Ascending aorta (tissue), 2 donors: ENCODE measurements at regions not wholly inside any gene's neighbourhood (a gene's known extent, or its start where the extent isn't known, plus 50 kb on each side); places are given as distances from the start of the nearest gene placed in this dataset.
A peak's percentile ranks its signal among the peaks of the same experiment; 100 is the strongest.

Experiments used
- DNase-seq, 2 donors: peaks; one replicate each; pipeline ENCODE4 v3.0.0-alpha.2; 2019; ENCODE audit warnings: low spot score in 2 of 2
- H3K27ac ChIP-seq, 2 donors: fragments of 200-600 bp; sonication (generic); one replicate each; pipeline ENCODE4 v1.5.1; 2016 to 2017; ENCODE audit warnings: mild to moderate bottlenecking in 1 of 2
- H3K27me3 ChIP-seq: fragments of 200-600 bp; sonication (generic); one replicate; pipeline ENCODE4 v1.5.1; 2017
- H3K36me3 ChIP-seq, 2 donors: fragments of 200-600 bp; sonication (generic); one replicate each; pipeline ENCODE4 v1.5.1; 2016
- H3K4me1 ChIP-seq, 2 donors: fragments of 200-600 bp; sonication (generic); one replicate each; pipeline ENCODE4 v1.5.1; 2016 to 2017; ENCODE audit warnings: mild to moderate bottlenecking in 1 of 2
- H3K4me3 ChIP-seq, 2 donors: fragments of 200-600 bp; sonication (generic); one replicate each; pipeline ENCODE4 v1.5.1; 2016 to 2017; ENCODE audit warnings: mild to moderate bottlenecking in 1 of 2
- H3K9me3 ChIP-seq, 2 donors: fragments of 200-600 bp; sonication (generic); one replicate each; pipeline ENCODE4 v1.5.1; 2016
- intact Hi-C: fragments of 100-400 bp; cut with DNase I; formaldehyde crosslinking; loops from one replicate; pipeline ENCODE4 v1.15.1; 2023
- TF ChIP-seq, protein P1 (sequence below), 3 experiments: fragments of 200-600 bp in 2 of 3; fragments of 450-650 bp in 1 of 3; sonication (generic) in 2 of 3; IDR thresholded peaks; one replicate each; pipeline ENCODE4 v1.5.1; 2016 to 2019; ENCODE audit warnings: antibody characterized with exemption in 3 of 3, mild to moderate bottlenecking in 1 of 3, moderate library complexity in 1 of 3

DNA sequence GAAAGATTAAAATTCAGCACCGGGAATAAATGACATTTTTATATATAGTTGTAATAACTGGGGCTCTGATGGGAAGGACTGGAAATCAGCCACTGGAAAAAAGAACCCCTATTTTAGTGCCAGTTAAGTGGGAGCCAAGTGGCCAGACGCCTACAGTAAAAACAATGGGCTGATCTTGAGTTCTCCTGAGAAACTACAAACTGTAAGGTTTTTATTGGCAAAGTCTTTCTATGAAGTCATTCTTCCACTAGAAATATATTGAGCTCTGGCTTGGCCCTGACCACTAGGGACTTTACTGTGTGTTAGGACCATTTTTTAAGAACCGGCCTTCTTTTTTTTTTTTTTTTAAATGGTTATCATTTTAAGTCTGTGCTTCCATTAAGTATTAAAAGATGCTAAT, 79.6 kb downstream of the ZNF22 start:
- intact Hi-C loops, result no loop called here

DNA sequence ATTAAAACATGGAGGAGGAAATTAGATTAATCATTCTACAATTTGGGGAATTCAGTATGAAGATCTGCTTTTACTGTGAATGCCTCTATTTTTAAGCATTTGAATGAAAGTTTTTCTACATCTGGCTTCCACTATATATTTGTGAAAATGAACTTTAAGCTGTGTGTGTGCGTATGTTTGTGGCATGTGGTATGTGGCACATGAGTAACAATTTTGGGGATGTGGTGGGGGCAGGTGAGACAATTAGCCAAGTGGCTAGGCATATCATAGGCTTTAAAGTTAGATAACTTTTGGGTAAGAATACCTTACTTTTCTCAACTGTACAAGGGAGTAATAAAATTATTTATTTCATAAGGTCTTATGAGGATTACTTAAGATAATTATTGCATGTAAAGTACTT, 81.5 kb downstream of the ZNF22 start:
- no peaks in the 10 kb centered on the region for H3K36me3 ChIP-seq
- intact Hi-C loops, result no loop called here
- no peak overlapping the region for H3K4me3 ChIP-seq
- no peaks in the 10 kb centered on the region for H3K4me1 ChIP-seq
- no peaks in the 10 kb centered on the region for H3K27me3 ChIP-seq
- TF ChIP-seq, protein P1, sequence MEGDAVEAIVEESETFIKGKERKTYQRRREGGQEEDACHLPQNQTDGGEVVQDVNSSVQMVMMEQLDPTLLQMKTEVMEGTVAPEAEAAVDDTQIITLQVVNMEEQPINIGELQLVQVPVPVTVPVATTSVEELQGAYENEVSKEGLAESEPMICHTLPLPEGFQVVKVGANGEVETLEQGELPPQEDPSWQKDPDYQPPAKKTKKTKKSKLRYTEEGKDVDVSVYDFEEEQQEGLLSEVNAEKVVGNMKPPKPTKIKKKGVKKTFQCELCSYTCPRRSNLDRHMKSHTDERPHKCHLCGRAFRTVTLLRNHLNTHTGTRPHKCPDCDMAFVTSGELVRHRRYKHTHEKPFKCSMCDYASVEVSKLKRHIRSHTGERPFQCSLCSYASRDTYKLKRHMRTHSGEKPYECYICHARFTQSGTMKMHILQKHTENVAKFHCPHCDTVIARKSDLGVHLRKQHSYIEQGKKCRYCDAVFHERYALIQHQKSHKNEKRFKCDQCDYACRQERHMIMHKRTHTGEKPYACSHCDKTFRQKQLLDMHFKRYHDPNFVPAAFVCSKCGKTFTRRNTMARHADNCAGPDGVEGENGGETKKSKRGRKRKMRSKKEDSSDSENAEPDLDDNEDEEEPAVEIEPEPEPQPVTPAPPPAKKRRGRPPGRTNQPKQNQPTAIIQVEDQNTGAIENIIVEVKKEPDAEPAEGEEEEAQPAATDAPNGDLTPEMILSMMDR (IDR thresholded peaks at IDR 0.05), result no peak
- no peak overlapping the region for H3K27ac ChIP-seq
- peaks cover 5 to 13% of the 10 kb centered on the region in 2 donors for H3K9me3 ChIP-seq
- DNase-seq, result no peak

More for the DNA sequence above, 79.6 kb downstream of the ZNF22 start:
- no peak overlapping the region for H3K4me3 ChIP-seq
- no peaks in the 10 kb centered on the region for H3K27me3 ChIP-seq
- peaks cover 0 to 4% of the 10 kb centered on the region in 2 donors for H3K4me1 ChIP-seq
- H3K9me3 ChIP-seq, result peaks cover 0 to 1% of the 10 kb centered on the region in 2 donors
- H3K36me3 ChIP-seq, result no peaks in the 10 kb centered on the region
- TF ChIP-seq, protein P1 (IDR thresholded peaks at IDR 0.05), result peak in 1 of 3 experiments; percentile 30
- no peak overlapping the region for H3K27ac ChIP-seq
- DNase-seq, result no peak

DNA sequence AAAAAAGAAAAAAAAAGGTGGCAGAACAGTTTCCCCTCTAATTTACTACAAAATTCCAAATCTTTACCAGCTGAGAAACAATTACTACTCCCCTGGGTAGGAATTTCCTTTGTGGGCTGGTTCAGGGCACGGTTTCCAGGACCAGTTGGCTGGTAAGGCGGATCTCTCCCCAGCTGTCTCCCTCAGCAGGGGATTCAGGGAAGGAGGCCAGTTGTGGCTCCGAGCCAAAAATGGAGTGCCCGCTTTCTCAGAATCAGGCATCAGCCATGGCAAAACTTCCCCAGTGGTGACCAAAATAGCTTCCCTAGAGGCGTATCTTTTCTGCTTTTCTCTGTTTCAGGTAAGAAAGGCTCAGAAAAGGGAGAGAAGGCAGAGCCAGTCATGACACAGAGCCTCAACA, 91.2 kb downstream of the ZNF22 start:
- intact Hi-C loops, result no loop called here
- no peak for DNase-seq
- H3K4me3 ChIP-seq, result no peak overlapping the region
- H3K36me3 ChIP-seq, result no peaks in the 10 kb centered on the region
- no peaks in the 10 kb centered on the region for H3K27me3 ChIP-seq
- TF ChIP-seq, protein P1 (IDR thresholded peaks at IDR 0.05), result no peak
- H3K4me1 ChIP-seq, result no peaks in the 10 kb centered on the region
- H3K27ac ChIP-seq, result no peak overlapping the region
- no peaks in the 10 kb centered on the region for H3K9me3 ChIP-seq

DNA sequence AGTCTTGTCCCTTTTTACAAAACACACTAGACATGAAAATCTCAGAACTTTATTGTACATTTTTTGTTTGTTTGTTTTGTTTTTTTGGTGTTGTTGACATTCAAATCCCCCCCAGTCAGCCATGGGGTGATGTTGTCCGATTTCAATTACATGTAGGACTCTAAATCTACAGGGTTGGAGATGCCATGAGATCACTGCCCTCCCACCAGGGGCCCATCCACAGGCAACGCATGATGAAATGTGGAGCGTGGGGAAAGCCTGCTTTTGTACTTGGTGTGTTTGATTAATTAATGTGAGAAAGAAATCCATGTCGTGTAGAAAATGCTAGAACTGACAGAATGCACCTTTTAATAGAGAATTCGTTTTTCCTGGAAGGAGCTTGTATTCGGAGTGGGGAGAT, 93.2 kb downstream of the ZNF22 start:
- H3K9me3 ChIP-seq, result no peaks in the 10 kb centered on the region
- H3K36me3 ChIP-seq, result no peaks in the 10 kb centered on the region
- TF ChIP-seq, protein P1 (IDR thresholded peaks at IDR 0.05), result no peak
- H3K4me1 ChIP-seq, result no peaks in the 10 kb centered on the region
- no peak overlapping the region for H3K27ac ChIP-seq
- intact Hi-C loops, result no loop called here
- H3K4me3 ChIP-seq, result no peak overlapping the region
- DNase-seq, result no peak
- no peaks in the 10 kb centered on the region for H3K27me3 ChIP-seq

DNA sequence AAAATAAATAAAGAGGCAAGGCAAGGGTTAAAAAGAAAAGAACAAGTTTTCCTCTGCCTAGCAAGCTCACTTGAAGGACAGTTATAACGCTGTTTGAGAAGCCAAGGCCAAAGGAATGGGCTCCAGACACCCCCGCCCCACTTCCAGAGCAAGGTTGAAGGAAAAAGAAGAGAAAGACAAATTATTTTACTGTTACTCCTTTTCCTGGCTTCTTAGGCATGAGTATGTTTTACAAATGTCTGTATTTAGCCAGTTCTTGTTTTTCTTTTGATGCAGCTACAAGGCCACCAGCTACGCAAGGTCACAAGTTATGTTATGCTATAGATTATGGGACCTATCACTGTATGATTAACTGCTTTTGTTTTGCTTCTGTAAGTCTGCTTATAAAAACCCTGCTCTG, 94.6 kb downstream of the ZNF22 start:
- no peaks in the 10 kb centered on the region for H3K4me1 ChIP-seq
- H3K9me3 ChIP-seq, result no peaks in the 10 kb centered on the region
- H3K27ac ChIP-seq, result no peak overlapping the region
- H3K36me3 ChIP-seq, result no peaks in the 10 kb centered on the region
- no peak for DNase-seq
- TF ChIP-seq, protein P1 (IDR thresholded peaks at IDR 0.05), result no peak
- H3K27me3 ChIP-seq, result no peaks in the 10 kb centered on the region
- no peak overlapping the region for H3K4me3 ChIP-seq
- intact Hi-C loops, result no loop called here

DNA sequence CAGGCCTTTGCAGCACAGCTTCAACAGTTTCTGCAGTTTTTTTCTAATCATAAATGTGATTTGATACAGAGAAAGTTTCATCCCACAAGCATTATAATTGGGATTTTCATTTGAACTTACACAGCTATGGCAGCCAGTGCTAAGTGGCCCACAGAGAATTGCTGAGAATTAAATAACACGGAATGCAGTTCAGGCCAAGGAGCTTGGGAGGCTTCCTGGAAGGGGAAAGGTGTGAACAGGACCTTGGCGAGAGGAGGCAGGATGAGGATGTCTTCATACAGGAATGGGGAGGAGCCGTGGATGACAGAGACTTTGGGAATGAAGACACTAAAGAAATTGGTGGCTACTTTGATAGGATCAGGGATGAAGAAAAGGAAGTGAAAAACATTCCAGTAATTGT, 95.3 kb downstream of the ZNF22 start:
- Histone ChIP-seq H3K9me3 (no peaks in the 10 kb centered on the region), H3K4me1 (no peaks in the 10 kb centered on the region), H3K36me3 (no peaks in the 10 kb centered on the region), H3K27ac (no peak overlapping the region), H3K4me3 (no peak overlapping the region), H3K27me3 (no peaks in the 10 kb centered on the region)
- TF ChIP-seq, protein P1 (IDR thresholded peaks at IDR 0.05), result no peak
- no peak for DNase-seq
- intact Hi-C loops, result no loop called here
